CD4-positive, CD25-positive, alpha-beta regulatory T cell (primary cell): ENCODE measurements at regions not wholly inside any gene's neighbourhood (a gene's known extent, or its start where the extent isn't known, plus 50 kb on each side); places are given as distances from the start of the nearest gene placed in this dataset.

ENCODE experiments used
- ATAC-seq, 2 donors: fragments of 150-1000 bp; cut with Tn5 transposase; one replicate each; pipeline ENCODE4 v1.10.0; 2021; ENCODE audit warnings: low read depth in 2 of 2, moderate number of reproducible peaks in 2 of 2, moderate library complexity in 1 of 2
- DNase-seq, 3 donors: peaks; one replicate each; pipeline versions ENCODE4 v3.0.0 to v3.0.0-alpha.2; 2012 to 2022; ENCODE audit warnings: mixed read lengths in 1 of 3
- H3K27ac ChIP-seq: one replicate; pipeline ENCODE4 v1.7.0; 2013; ENCODE audit warnings: mild to moderate bottlenecking, low read length; ENCODE audit not compliant: insufficient read depth, poor library complexity, severe bottlenecking
- H3K27me3 ChIP-seq: one replicate; pipeline ENCODE4 v1.7.0; 2013; ENCODE audit warnings: low read length; ENCODE audit not compliant: control insufficient read depth, insufficient read depth
- H3K36me3 ChIP-seq: one replicate; pipeline ENCODE4 v1.7.0; 2013; ENCODE audit warnings: mild to moderate bottlenecking, low read length, moderate library complexity; ENCODE audit not compliant: control insufficient read depth, insufficient read depth
- H3K4me1 ChIP-seq: 2 replicates; pipeline ENCODE4 v1.7.0; 2013; ENCODE audit warnings: mild to moderate bottlenecking, low read length; ENCODE audit not compliant: insufficient read depth, control insufficient read depth, poor library complexity, severe bottlenecking
- H3K4me3 ChIP-seq: one replicate; pipeline ENCODE4 v1.7.0; 2013; ENCODE audit warnings: low read depth, mild to moderate bottlenecking, low read length, moderate library complexity
- H3K9me3 ChIP-seq, 2 experiments: 1 replicate in 1 of 2; 2 replicates in 1 of 2; pipeline ENCODE4 v1.7.0; 2013; ENCODE audit warnings: low read length in 2 of 2, mild to moderate bottlenecking in 1 of 2, moderate library complexity in 1 of 2; ENCODE audit not compliant: control insufficient read depth in 2 of 2
- H3K27ac Mint-ChIP-seq, 3 donors: one replicate each; pipeline ENCODE4 v1.8.0; 2020 to 2022; ENCODE audit warnings: mild to moderate bottlenecking in 3 of 3, mixed read lengths in 3 of 3, moderate library complexity in 2 of 3
- H3K27me3 Mint-ChIP-seq: one replicate; pipeline ENCODE4 v1.8.0; 2022; ENCODE audit warnings: mild to moderate bottlenecking, mixed read lengths
- H3K36me3 Mint-ChIP-seq: one replicate; pipeline ENCODE4 v1.8.0; 2020; ENCODE audit warnings: mixed read lengths
- H3K4me1 Mint-ChIP-seq, 4 donors: one replicate each; pipeline ENCODE4 v1.8.0; 2020 to 2022; ENCODE audit warnings: mixed read lengths in 4 of 4, mild to moderate bottlenecking in 1 of 4
- H3K4me3 Mint-ChIP-seq, 4 donors: one replicate each; pipeline ENCODE4 v1.8.0; 2020 to 2022; ENCODE audit warnings: mild to moderate bottlenecking in 4 of 4, mixed read lengths in 4 of 4, moderate library complexity in 3 of 4
- H3K9me3 Mint-ChIP-seq, 7 donors: one replicate each; pipeline ENCODE4 v1.8.0; 2020 to 2022; ENCODE audit warnings: mixed read lengths in 7 of 7, mild to moderate bottlenecking in 3 of 7, moderate library complexity in 2 of 7

GRCh38 chr4:167616476-167616875 is 382.2 kb upstream of the SPOCK3 start:
- ATAC-seq (no peak), DNase-seq (no peak)
- Mint-ChIP-seq H3K4me1 (no peaks in the 10 kb centered on the region), H3K4me3 (no peak overlapping the region), H3K27me3 (no peaks in the 10 kb centered on the region), H3K27ac (no peak overlapping the region), H3K9me3 (peaks cover 0 to 4% (median 2%) of the 10 kb centered on the region in 7 donors), H3K36me3 (no peaks in the 10 kb centered on the region)
- no peaks in the 10 kb centered on the region for H3K4me1 ChIP-seq
- no peaks in the 10 kb centered on the region for H3K9me3 ChIP-seq
- no peaks in the 10 kb centered on the region for H3K36me3 ChIP-seq
- no peak overlapping the region for H3K27ac ChIP-seq
- no peaks in the 10 kb centered on the region for H3K27me3 ChIP-seq
- H3K4me3 ChIP-seq, result no peak overlapping the region

GRCh38 chr4:167622481-167623240 is 388.4 kb upstream of the SPOCK3 start:
- H3K27ac Mint-ChIP-seq, result no peak overlapping the region
- H3K4me1 Mint-ChIP-seq, result no peaks in the 10 kb centered on the region
- no peak overlapping the region for H3K4me3 Mint-ChIP-seq
- H3K27me3 Mint-ChIP-seq, result no peaks in the 10 kb centered on the region
- ATAC-seq, result no peak
- DNase-seq, result peak in 1 of 3 donors; percentile 16
- no peaks in the 10 kb centered on the region for H3K36me3 Mint-ChIP-seq
- Histone ChIP-seq H3K9me3 (no peaks in the 10 kb centered on the region), H3K4me3 (no peak overlapping the region), H3K27ac (no peak overlapping the region), H3K4me1 (no peaks in the 10 kb centered on the region), H3K27me3 (no peaks in the 10 kb centered on the region), H3K36me3 (no peaks in the 10 kb centered on the region)
- peaks cover 0 to 8% (median 4%) of the 10 kb centered on the region in 7 donors for H3K9me3 Mint-ChIP-seq

GRCh38 chr4:167623241-167623572 is 388.9 kb upstream of the SPOCK3 start:
- Mint-ChIP-seq H3K27me3 (no peaks in the 10 kb centered on the region), H3K36me3 (no peaks in the 10 kb centered on the region), H3K9me3 (peaks cover 0 to 8% (median 4%) of the 10 kb centered on the region in 7 donors), H3K27ac (no peak overlapping the region), H3K4me1 (no peaks in the 10 kb centered on the region), H3K4me3 (no peak overlapping the region)
- no peaks in the 10 kb centered on the region for H3K9me3 ChIP-seq
- DNase-seq (no peak), ATAC-seq (no peak)
- no peaks in the 10 kb centered on the region for H3K4me1 ChIP-seq
- no peak overlapping the region for H3K27ac ChIP-seq
- H3K27me3 ChIP-seq, result no peaks in the 10 kb centered on the region
- no peaks in the 10 kb centered on the region for H3K36me3 ChIP-seq
- H3K4me3 ChIP-seq, result no peak overlapping the region

GRCh38 chr4:167629272-167629671 is 395.0 kb upstream of the SPOCK3 start:
- no peak overlapping the region for H3K27ac ChIP-seq
- no peaks in the 10 kb centered on the region for H3K4me1 Mint-ChIP-seq

GRCh38 chr4:167642250-167642649 is 408.0 kb upstream of the SPOCK3 start:
- DNase-seq (no peak), ATAC-seq (no peak)
- H3K36me3 Mint-ChIP-seq, result no peaks in the 10 kb centered on the region
- Histone ChIP-seq H3K27ac (no peak overlapping the region), H3K36me3 (no peaks in the 10 kb centered on the region), H3K27me3 (no peaks in the 10 kb centered on the region), H3K9me3 (no peaks in the 10 kb centered on the region), H3K4me3 (no peak overlapping the region), H3K4me1 (no peaks in the 10 kb centered on the region)
- H3K4me3 Mint-ChIP-seq, result no peak overlapping the region
- no peaks in the 10 kb centered on the region for H3K4me1 Mint-ChIP-seq
- H3K27ac Mint-ChIP-seq, result no peak overlapping the region
- peaks cover 0 to 15% (median 1%) of the 10 kb centered on the region in 7 donors for H3K9me3 Mint-ChIP-seq
- no peaks in the 10 kb centered on the region for H3K27me3 Mint-ChIP-seq

More at GRCh38 chr4:167629272-167629671, 395.0 kb upstream of the SPOCK3 start:
- Histone ChIP-seq H3K36me3 (no peaks in the 10 kb centered on the region), H3K9me3 (no peaks in the 10 kb centered on the region), H3K4me3 (no peak overlapping the region), H3K27me3 (no peaks in the 10 kb centered on the region), H3K4me1 (no peaks in the 10 kb centered on the region)
- ATAC-seq (no peak), DNase-seq (no peak)
- H3K4me3 Mint-ChIP-seq, result no peak overlapping the region
- peaks cover 0 to 23% (median 6%) of the 10 kb centered on the region in 7 donors for H3K9me3 Mint-ChIP-seq
- no peak overlapping the region for H3K27ac Mint-ChIP-seq
- H3K36me3 Mint-ChIP-seq, result no peaks in the 10 kb centered on the region
- no peaks in the 10 kb centered on the region for H3K27me3 Mint-ChIP-seq

- Mint-ChIP-seq H3K4me3 (no peak overlapping the region), H3K36me3 (no peaks in the 10 kb centered on the region), H3K27me3 (no peaks in the 10 kb centered on the region), H3K27ac (no peak overlapping the region), H3K9me3 (peaks cover 0 to 6% (median 0%) of the 10 kb centered on the region in 7 donors), H3K4me1 (no peaks in the 10 kb centered on the region)
- ATAC-seq, result no peak
- no peak for DNase-seq
- no peak overlapping the region for H3K4me3 ChIP-seq
- H3K4me1 ChIP-seq, result no peaks in the 10 kb centered on the region
- no peaks in the 10 kb centered on the region for H3K36me3 ChIP-seq
- H3K9me3 ChIP-seq, result no peaks in the 10 kb centered on the region
- H3K27ac ChIP-seq, result no peak overlapping the region
- H3K27me3 ChIP-seq, result no peaks in the 10 kb centered on the region
These were observed 411.1 kb upstream of the SPOCK3 start for GRCh38 chr4:167645358-167645757.

GRCh38 chr4:167652267-167652666 is 418.0 kb upstream of the SPOCK3 start:
- Histone ChIP-seq H3K9me3 (peaks cover 0 to 4% of the 10 kb centered on the region in 2 experiments), H3K27me3 (no peaks in the 10 kb centered on the region), H3K36me3 (no peaks in the 10 kb centered on the region), H3K4me3 (no peak overlapping the region), H3K4me1 (no peaks in the 10 kb centered on the region), H3K27ac (no peak overlapping the region)
- peaks cover 0 to 9% (median 4%) of the 10 kb centered on the region in 7 donors for H3K9me3 Mint-ChIP-seq
- H3K27me3 Mint-ChIP-seq, result no peaks in the 10 kb centered on the region
- H3K27ac Mint-ChIP-seq, result no peak overlapping the region
- H3K4me1 Mint-ChIP-seq, result no peaks in the 10 kb centered on the region
- H3K36me3 Mint-ChIP-seq, result no peaks in the 10 kb centered on the region
- no peak for ATAC-seq
- no peak overlapping the region for H3K4me3 Mint-ChIP-seq
- DNase-seq, result no peak

GRCh38 chr4:167688660-167689142 is 403.6 kb upstream of the ANXA10 start:
- Mint-ChIP-seq H3K4me3 (no peak overlapping the region), H3K27me3 (no peaks in the 10 kb centered on the region)
- no peak for DNase-seq

More at GRCh38 chr4:167688660-167689142, 403.6 kb upstream of the ANXA10 start:
- H3K9me3 ChIP-seq, result no peaks in the 10 kb centered on the region
- no peak overlapping the region for H3K27ac ChIP-seq
- H3K4me3 ChIP-seq, result no peak overlapping the region
- no peak overlapping the region for H3K27ac Mint-ChIP-seq
- no peaks in the 10 kb centered on the region for H3K4me1 ChIP-seq
- ATAC-seq, result no peak
- H3K9me3 Mint-ChIP-seq, result peaks cover 0 to 11% (median 4%) of the 10 kb centered on the region in 7 donors
- no peaks in the 10 kb centered on the region for H3K36me3 ChIP-seq
- H3K4me1 Mint-ChIP-seq, result no peaks in the 10 kb centered on the region
- H3K27me3 ChIP-seq, result no peaks in the 10 kb centered on the region
- H3K36me3 Mint-ChIP-seq, result no peaks in the 10 kb centered on the region
